DOHH2 (cell line): ENCODE measurements at regions not wholly inside any gene's neighbourhood (a gene's known extent, or its start where the extent isn't known, plus 50 kb on each side); places are given as distances from the start of the nearest gene placed in this dataset.

Source experiments
- H3F3A ChIP-seq: fragments of 200-600 bp; sonication (generic), shearing (Covaris generic); 2 replicates; pipeline ENCODE4 v1.6.0; 2016; ENCODE audit warnings: antibody characterized with exemption, mild to moderate bottlenecking; ENCODE audit not compliant: control insufficient read depth, insufficient read depth
- H3K27ac ChIP-seq: fragments of 200-600 bp; sonication (generic); 2 replicates; pipeline ENCODE4 v1.5.1; 2014; ENCODE audit warnings: low read depth, mild to moderate bottlenecking, low read length, moderate library complexity
- H3K27me3 ChIP-seq: fragments of 200-600 bp; sonication (generic); 2 replicates; pipeline ENCODE4 v1.6.1; 2014; ENCODE audit warnings: mild to moderate bottlenecking, low read length, mixed read lengths; ENCODE audit not compliant: control insufficient read depth
- H3K36me3 ChIP-seq: fragments of 200-600 bp; sonication (generic); 2 replicates; pipeline ENCODE4 v1.6.1; 2014; ENCODE audit warnings: mild to moderate bottlenecking, low read length, moderate library complexity, mixed read lengths; ENCODE audit not compliant: control insufficient read depth
- H3K4me1 ChIP-seq: fragments of 200-600 bp; sonication (generic); 2 replicates; pipeline ENCODE4 v1.6.1; 2014; ENCODE audit warnings: mild to moderate bottlenecking, low read length, mixed read lengths; ENCODE audit not compliant: control insufficient read depth
- H3K4me2 ChIP-seq: fragments of 200-600 bp; sonication (generic); 2 replicates; pipeline ENCODE4 v1.6.0; 2014; ENCODE audit warnings: mild to moderate bottlenecking, low read length, moderate library complexity
- H3K4me3 ChIP-seq: fragments of 200-600 bp; sonication (generic); 2 replicates; pipeline ENCODE4 v1.5.1; 2014; ENCODE audit warnings: mild to moderate bottlenecking, low read length, mixed read lengths
- H3K79me2 ChIP-seq: fragments of 200-600 bp; sonication (generic); 2 replicates; pipeline ENCODE4 v1.6.1; 2014; ENCODE audit warnings: mild to moderate bottlenecking, low read length, mixed read lengths; ENCODE audit not compliant: control insufficient read depth
- H3K9me2 ChIP-seq: fragments of 200-600 bp; sonication (generic); replicated peaks from 2 replicates; pipeline ENCODE4 v1.6.1; 2014; ENCODE audit warnings: mild to moderate bottlenecking, low read length, mixed read lengths; ENCODE audit not compliant: control insufficient read depth
- H3K9me3 ChIP-seq: fragments of 200-600 bp; sonication (generic); 2 replicates; pipeline ENCODE4 v1.6.1; 2014; ENCODE audit warnings: antibody characterized with exemption, low read length, mixed read lengths; ENCODE audit not compliant: control insufficient read depth, insufficient read depth
- H4K20me1 ChIP-seq: fragments of 200-600 bp; sonication (generic); 2 replicates; pipeline ENCODE4 v1.6.0; 2014; ENCODE audit warnings: low read depth, mild to moderate bottlenecking, antibody characterized with exemption, low read length, moderate library complexity; ENCODE audit not compliant: control insufficient read depth, insufficient read depth
- CTCF ChIP-seq: fragments of 200-600 bp; sonication (generic); IDR thresholded peaks from one replicate; pipeline ENCODE4 v1.5.1; 2014; ENCODE audit warnings: antibody characterized with exemption, mild to moderate bottlenecking, low read depth, low read length; ENCODE audit not compliant: poor library complexity, severe bottlenecking
- EZH2phosphoT487 ChIP-seq: fragments of 200-600 bp; sonication (generic); IDR thresholded peaks from 2 replicates; pipeline ENCODE4 v1.6.1; 2017; ENCODE audit warnings: borderline replicate concordance, mild to moderate bottlenecking, antibody characterized with exemption, low read length, moderate library complexity, mixed read lengths

GRCh38 chr1:96971849-96972602, 250.4 kb downstream of the PTBP2 start:
- Histone ChIP-seq H3K4me3 (no peak overlapping the region), H3K4me2 (no peak overlapping the region), H4K20me1 (no peaks in the 10 kb centered on the region), H3K27ac (no peak overlapping the region), H3K9me3 (no peaks in the 10 kb centered on the region), H3K36me3 (no peaks in the 10 kb centered on the region), H3K4me1 (no peaks in the 10 kb centered on the region), H3K9me2 (no peaks in the 10 kb centered on the region), H3K27me3 (no peaks in the 10 kb centered on the region), H3F3A (no peaks in the 10 kb centered on the region), H3K79me2 (no peaks in the 10 kb centered on the region)
- TF ChIP-seq CTCF (no peak), EZH2phosphoT487 (no peak)

GRCh38 chr1:96973605-96974004, 252.0 kb downstream of the PTBP2 start:
- H3K4me1 ChIP-seq, result no peaks in the 10 kb centered on the region
- no peaks in the 10 kb centered on the region for H3K9me3 ChIP-seq
- H3K27me3 ChIP-seq, result no peaks in the 10 kb centered on the region
- no peaks in the 10 kb centered on the region for H3K36me3 ChIP-seq
- no peak overlapping the region for H3K4me3 ChIP-seq
- no peak overlapping the region for H3K27ac ChIP-seq
- no peaks in the 10 kb centered on the region for H3F3A ChIP-seq
- H3K9me2 ChIP-seq, result no peaks in the 10 kb centered on the region
- H3K4me2 ChIP-seq, result no peak overlapping the region
- TF ChIP-seq CTCF (no peak), EZH2phosphoT487 (no peak)
- no peaks in the 10 kb centered on the region for H3K79me2 ChIP-seq
- H4K20me1 ChIP-seq, result no peaks in the 10 kb centered on the region

- no peaks in the 10 kb centered on the region for H3K79me2 ChIP-seq
- no peak for TF ChIP-seq CTCF
- no peak for TF ChIP-seq EZH2phosphoT487
These were observed 256.9 kb downstream of the PTBP2 start for GRCh38 chr1:96978444-96978843.

More at GRCh38 chr1:96978444-96978843, 256.9 kb downstream of the PTBP2 start:
- Histone ChIP-seq H3K4me3 (no peak overlapping the region), H4K20me1 (no peaks in the 10 kb centered on the region), H3K4me1 (no peaks in the 10 kb centered on the region), H3K4me2 (no peak overlapping the region), H3K36me3 (no peaks in the 10 kb centered on the region), H3K9me3 (no peaks in the 10 kb centered on the region), H3F3A (no peaks in the 10 kb centered on the region), H3K9me2 (no peaks in the 10 kb centered on the region), H3K27ac (no peak overlapping the region), H3K27me3 (no peaks in the 10 kb centered on the region)
